HepG2 (cell line): ENCODE measurements at regions not wholly inside any gene's neighbourhood (a gene's known extent, or its start where the extent isn't known, plus 50 kb on each side); places are given as distances from the start of the nearest gene placed in this dataset.

ENCODE experiments used
- ELF4 ChIP-seq: sonication (generic); formaldehyde crosslinking; IDR thresholded peaks from 2 replicates; pipeline ENCODE4 v1.5.0; 2020; ENCODE audit warnings: missing genetic modification reagents, mild to moderate bottlenecking, moderate library complexity, borderline replicate concordance
- HNRNPUL1 ChIP-seq: fragments of 200-400 bp; formaldehyde crosslinking; IDR thresholded peaks from 2 replicates; pipeline ENCODE4 v1.6.1; 2017; ENCODE audit warnings: low read depth, mild to moderate bottlenecking, low read length, moderate library complexity
- IKZF5 ChIP-seq: IDR thresholded peaks from 2 replicates; pipeline ENCODE4 v1.6.1; 2018; ENCODE audit warnings: missing genetic modification reagents, mild to moderate bottlenecking, missing compliant biosample characterization
- NPAS2 ChIP-seq: sonication (generic); formaldehyde crosslinking; IDR thresholded peaks from 2 replicates; pipeline ENCODE4 v1.8.0; 2022; ENCODE audit warnings: mild to moderate bottlenecking, missing genetic modification reagents, borderline replicate concordance
- NRL ChIP-seq: sonication (generic); formaldehyde crosslinking; IDR thresholded peaks from 2 replicates; pipeline ENCODE4 v1.5.0; 2020; ENCODE audit warnings: missing genetic modification reagents, mild to moderate bottlenecking, moderate library complexity, borderline replicate concordance
- PAXIP1 ChIP-seq: sonication (generic); formaldehyde crosslinking; conservative IDR thresholded peaks from 2 replicates; pipeline ENCODE4 v1.4.0; 2020; ENCODE audit warnings: mild to moderate bottlenecking, missing genetic modification reagents, moderate library complexity
- PHF21A ChIP-seq: sonication (generic); formaldehyde crosslinking; IDR thresholded peaks from 2 replicates; pipeline ENCODE4 v1.5.0; 2020; ENCODE audit warnings: mild to moderate bottlenecking, missing genetic modification reagents
- POLR2A ChIP-seq, 2 experiments: IDR thresholded peaks; 2 replicates each; pipeline ENCODE4 v1.6.1; 2011; ENCODE audit warnings: low read depth in 2 of 2, low read length in 2 of 2, mild to moderate bottlenecking in 1 of 2, moderate library complexity in 1 of 2; ENCODE audit not compliant: insufficient read depth in 1 of 2
- SALL1 ChIP-seq: sonication (generic); formaldehyde crosslinking; IDR thresholded peaks from 2 replicates; pipeline ENCODE4 v1.8.0; 2022; ENCODE audit warnings: mild to moderate bottlenecking, missing genetic modification reagents
- TCF12 ChIP-seq, 2 experiments: fragments of 450-650 bp in 1 of 2; sonication (generic) in 1 of 2; formaldehyde crosslinking in 1 of 2; IDR thresholded peaks; 2 replicates each; pipeline versions ENCODE4 v1.6.1 to v1.8.0; 2017 to 2022; ENCODE audit warnings: antibody characterized with exemption in 1 of 2, mild to moderate bottlenecking in 1 of 2, missing genetic modification reagents in 1 of 2, moderate library complexity in 1 of 2
- THAP7 ChIP-seq: sonication (generic); formaldehyde crosslinking; IDR thresholded peaks from 2 replicates; pipeline ENCODE4 v1.8.1; 2023; ENCODE audit warnings: mild to moderate bottlenecking, missing genetic modification reagents
- ZNF160 ChIP-seq: sonication (generic); formaldehyde crosslinking; IDR thresholded peaks from 2 replicates; pipeline ENCODE4 v1.8.0; 2022; ENCODE audit warnings: mild to moderate bottlenecking, inconsistent platforms, missing genetic modification reagents
- ZNF205 ChIP-seq: IDR thresholded peaks from 2 replicates; pipeline ENCODE4 v1.6.1; 2018; ENCODE audit warnings: missing biosample characterization, missing genetic modification reagents
- ZNF281 ChIP-seq: sonication (generic); formaldehyde crosslinking; IDR thresholded peaks from 2 replicates; pipeline ENCODE4 v1.4.0; 2020; ENCODE audit warnings: missing genetic modification reagents, borderline replicate concordance
- ZNF383 ChIP-seq: sonication (generic); formaldehyde crosslinking; IDR thresholded peaks from 2 replicates; pipeline ENCODE4 v1.4.0; 2020; ENCODE audit warnings: missing genetic modification reagents, mild to moderate bottlenecking, borderline replicate concordance
- ZNF512 ChIP-seq: sonication (generic); formaldehyde crosslinking; IDR thresholded peaks from 2 replicates; pipeline ENCODE4 v1.4.0; 2020; ENCODE audit warnings: mild to moderate bottlenecking, missing genetic modification reagents
- ZNF557 ChIP-seq: sonication (generic); formaldehyde crosslinking; IDR thresholded peaks from 2 replicates; pipeline ENCODE4 v1.4.0; 2020; ENCODE audit warnings: missing genetic modification reagents
- ZNF780A ChIP-seq: sonication (generic); formaldehyde crosslinking; IDR thresholded peaks from 2 replicates; pipeline ENCODE4 v1.8.0; 2022; ENCODE audit warnings: mild to moderate bottlenecking, missing genetic modification reagents, moderate library complexity
- ZSCAN25 ChIP-seq: sonication (generic); formaldehyde crosslinking; IDR thresholded peaks from 2 replicates; pipeline ENCODE4 v1.8.0; 2022; ENCODE audit warnings: mild to moderate bottlenecking, missing genetic modification reagents

GRCh38 chr10:78551184-78552005 lies 517.4 kb upstream of the ZMIZ1 start (continued):
- TF ChIP-seq ZNF281 (CRISPR knock-in tag): peak; percentile 62
- 0 out of 4 replicates have a peak, but pooled peaks have one; percentile 15 to 31 for TF ChIP-seq POLR2A (IDR thresholded peaks at IDR 0.05; ENCODE audit: insufficient read depth in 1 of 2, low read depth in 2 of 2, low read length in 2 of 2)
- no peak for TF ChIP-seq HNRNPUL1
- no peak for TF ChIP-seq ZNF557 (CRISPR knock-in tag)
- peak; percentile 26; the same call in 1 of the 2 replicates for TF ChIP-seq THAP7 (CRISPR knock-in tag)
- peak; percentile 46 for TF ChIP-seq ZSCAN25 (CRISPR knock-in tag)
- TF ChIP-seq NRL (CRISPR knock-in tag): no peak
- TF ChIP-seq PHF21A (CRISPR knock-in tag): peak; percentile 26; the same call in 1 of the 2 replicates
- TF ChIP-seq ZNF512 (CRISPR knock-in tag): no peak
- TF ChIP-seq ZNF383 (CRISPR knock-in tag): no peak
- no peak for TF ChIP-seq IKZF5 (CRISPR knock-in tag)
- no peak for TF ChIP-seq ZNF205 (CRISPR knock-in tag)
- TF ChIP-seq NPAS2: no peak
- TF ChIP-seq ELF4 (CRISPR knock-in tag): 0 out of 2 replicates have a peak, but pooled peaks have one; percentile 40
- TF ChIP-seq PAXIP1 (CRISPR knock-in tag): peak; percentile 62
- peak; percentile 44; the same call in 1 of the 2 replicates for TF ChIP-seq SALL1 (CRISPR knock-in tag)
- no peak for TF ChIP-seq ZNF780A (CRISPR knock-in tag)
- TF ChIP-seq TCF12 (IDR thresholded peaks at IDR 0.05): no peak
- TF ChIP-seq TCF12 (CRISPR knock-in tag; IDR thresholded peaks at IDR 0.05): peak; percentile 2; the same call in 1 of the 2 replicates
- no peak for TF ChIP-seq ZNF160 (CRISPR knock-in tag)
